ENCODE measurements at regions not wholly inside any gene's neighbourhood (a gene's known extent, or its start where the extent isn't known, plus 50 kb on each side); places are given as distances from the start of the nearest gene placed in this dataset.

DNA sequence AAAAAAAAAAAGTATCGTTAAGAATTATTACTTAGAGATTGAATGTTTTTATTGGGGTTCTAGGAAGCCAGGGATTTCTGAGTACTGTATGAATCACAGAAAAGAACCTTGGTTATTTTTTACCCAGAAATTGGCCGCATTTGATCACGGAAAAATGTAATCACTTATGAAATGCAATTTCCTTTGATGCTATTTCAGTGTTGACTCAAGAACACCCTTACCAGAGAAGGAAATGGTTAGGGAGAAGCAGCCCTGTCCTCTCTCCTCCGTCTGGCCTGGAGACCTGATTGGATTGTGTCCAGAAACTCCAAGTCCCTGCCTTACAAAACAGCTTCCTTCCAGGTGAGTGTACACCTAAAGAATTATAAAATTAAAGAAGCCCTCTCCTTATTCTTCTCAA is 116.7 kb downstream of the MED10 start:
- TF ChIP-seq EZH2 (IDR thresholded peaks at IDR 0.05; ENCODE audit: borderline replicate concordance, low read length), result no peak
- TF ChIP-seq, protein P1, sequence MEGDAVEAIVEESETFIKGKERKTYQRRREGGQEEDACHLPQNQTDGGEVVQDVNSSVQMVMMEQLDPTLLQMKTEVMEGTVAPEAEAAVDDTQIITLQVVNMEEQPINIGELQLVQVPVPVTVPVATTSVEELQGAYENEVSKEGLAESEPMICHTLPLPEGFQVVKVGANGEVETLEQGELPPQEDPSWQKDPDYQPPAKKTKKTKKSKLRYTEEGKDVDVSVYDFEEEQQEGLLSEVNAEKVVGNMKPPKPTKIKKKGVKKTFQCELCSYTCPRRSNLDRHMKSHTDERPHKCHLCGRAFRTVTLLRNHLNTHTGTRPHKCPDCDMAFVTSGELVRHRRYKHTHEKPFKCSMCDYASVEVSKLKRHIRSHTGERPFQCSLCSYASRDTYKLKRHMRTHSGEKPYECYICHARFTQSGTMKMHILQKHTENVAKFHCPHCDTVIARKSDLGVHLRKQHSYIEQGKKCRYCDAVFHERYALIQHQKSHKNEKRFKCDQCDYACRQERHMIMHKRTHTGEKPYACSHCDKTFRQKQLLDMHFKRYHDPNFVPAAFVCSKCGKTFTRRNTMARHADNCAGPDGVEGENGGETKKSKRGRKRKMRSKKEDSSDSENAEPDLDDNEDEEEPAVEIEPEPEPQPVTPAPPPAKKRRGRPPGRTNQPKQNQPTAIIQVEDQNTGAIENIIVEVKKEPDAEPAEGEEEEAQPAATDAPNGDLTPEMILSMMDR (conservative IDR thresholded peaks at IDR 0.05 in 1 of 2, IDR thresholded peaks at IDR 0.05 in 1 of 2; ENCODE audit: extremely low read depth in 1 of 2, insufficient read depth in 1 of 2, low read depth in 1 of 2, low read length in 2 of 2), result no peak

All from mammary epithelial cell (primary cell).